HG02973 (cell line): ENCODE measurements at regions not wholly inside any gene's neighbourhood (a gene's known extent, or its start where the extent isn't known, plus 50 kb on each side); places are given as distances from the start of the nearest gene placed in this dataset.

Source experiments
- ATAC-seq: cut with Tn5 transposase; IDR thresholded peaks from one replicate; pipeline ENCODE4 v1.9.1; 2021; ENCODE audit warnings: moderate library complexity; ENCODE audit not compliant: unreplicated experiment

DNA sequence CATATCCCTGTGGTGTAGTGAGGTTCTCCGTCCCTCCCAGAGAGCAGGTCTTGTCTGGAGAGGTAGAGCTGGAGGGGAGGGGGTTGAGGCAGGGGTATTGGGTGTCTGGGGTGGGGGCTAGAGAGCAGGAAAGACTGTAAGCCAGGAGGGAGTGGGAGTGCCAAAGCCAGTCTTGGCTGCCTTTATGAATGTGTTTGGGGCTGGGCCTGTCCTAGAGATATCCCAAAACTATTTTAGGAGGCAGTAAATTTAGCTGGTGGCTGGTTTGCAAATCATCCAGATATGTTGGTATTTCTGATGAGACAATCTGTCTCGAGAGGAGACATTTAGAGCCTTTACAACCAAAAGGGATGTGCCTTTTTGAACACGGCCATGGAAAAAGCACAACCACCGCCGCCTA, 166.6 kb downstream of the TLE3 start:
- ATAC-seq, result no peak

DNA sequence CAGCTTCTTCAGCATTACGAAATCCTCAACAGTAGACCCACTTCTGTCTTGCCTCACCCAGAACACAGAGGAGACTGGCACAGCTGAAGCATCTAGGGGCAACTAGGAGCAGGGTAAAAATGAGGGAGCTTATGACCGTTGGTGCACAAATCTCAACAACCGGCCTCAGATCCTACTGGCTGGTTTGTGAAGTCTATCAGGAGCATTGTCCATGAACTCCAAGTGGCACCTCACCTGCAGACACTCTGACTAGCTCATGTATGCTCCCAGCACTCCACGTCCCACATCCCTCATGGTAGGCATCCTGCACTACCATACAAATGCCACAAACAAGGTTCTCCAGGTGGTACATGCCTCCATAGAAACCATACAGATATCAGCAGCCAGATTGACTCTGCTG, 163.1 kb downstream of the TLE3 start:
- ATAC-seq, result no peak

DNA sequence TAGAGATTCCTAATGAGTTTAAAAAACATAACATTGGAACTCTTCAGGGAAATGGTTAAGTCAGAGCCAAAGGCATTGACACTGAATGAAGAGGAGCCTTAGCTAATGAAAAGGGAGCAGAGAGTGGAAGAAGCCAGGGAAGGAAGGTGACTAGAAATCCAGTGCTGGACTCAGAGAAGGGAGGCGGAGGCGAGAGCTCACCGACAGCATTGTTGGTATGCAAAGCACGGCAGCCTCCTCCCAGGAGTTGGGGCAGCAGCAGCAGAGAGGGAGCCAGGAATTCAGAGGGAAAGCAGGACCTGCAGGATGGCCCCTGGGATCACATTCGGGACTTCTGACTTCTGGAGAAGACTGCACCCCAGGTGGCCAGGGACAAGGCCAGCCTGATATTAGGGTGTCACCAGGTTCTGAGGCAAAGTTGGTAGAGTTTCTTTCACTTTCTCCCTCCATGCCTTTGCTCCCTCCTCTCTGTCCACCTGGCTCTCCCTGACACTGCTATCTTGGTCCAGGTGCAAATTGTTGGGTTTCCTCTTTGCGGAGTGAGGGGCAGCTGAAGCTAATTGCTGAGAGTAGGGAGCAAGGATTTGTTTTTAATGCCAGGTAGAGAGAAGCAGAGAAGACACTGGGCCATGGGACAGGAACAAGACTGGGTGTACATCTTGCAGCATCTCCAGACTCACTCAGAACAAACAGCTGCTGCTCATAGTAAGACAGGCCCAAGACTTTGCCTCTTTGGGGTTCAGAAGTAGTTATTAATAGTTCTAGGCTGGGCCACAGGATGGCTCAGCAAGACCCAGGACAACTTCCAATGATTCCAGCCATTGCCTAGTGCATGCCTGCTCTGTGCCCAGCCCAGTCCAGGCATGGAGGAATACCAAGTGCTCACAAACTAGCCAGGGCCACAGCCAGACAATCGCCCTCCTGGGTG, 157.9 kb downstream of the TLE3 start:
- ATAC-seq, result no peak

DNA sequence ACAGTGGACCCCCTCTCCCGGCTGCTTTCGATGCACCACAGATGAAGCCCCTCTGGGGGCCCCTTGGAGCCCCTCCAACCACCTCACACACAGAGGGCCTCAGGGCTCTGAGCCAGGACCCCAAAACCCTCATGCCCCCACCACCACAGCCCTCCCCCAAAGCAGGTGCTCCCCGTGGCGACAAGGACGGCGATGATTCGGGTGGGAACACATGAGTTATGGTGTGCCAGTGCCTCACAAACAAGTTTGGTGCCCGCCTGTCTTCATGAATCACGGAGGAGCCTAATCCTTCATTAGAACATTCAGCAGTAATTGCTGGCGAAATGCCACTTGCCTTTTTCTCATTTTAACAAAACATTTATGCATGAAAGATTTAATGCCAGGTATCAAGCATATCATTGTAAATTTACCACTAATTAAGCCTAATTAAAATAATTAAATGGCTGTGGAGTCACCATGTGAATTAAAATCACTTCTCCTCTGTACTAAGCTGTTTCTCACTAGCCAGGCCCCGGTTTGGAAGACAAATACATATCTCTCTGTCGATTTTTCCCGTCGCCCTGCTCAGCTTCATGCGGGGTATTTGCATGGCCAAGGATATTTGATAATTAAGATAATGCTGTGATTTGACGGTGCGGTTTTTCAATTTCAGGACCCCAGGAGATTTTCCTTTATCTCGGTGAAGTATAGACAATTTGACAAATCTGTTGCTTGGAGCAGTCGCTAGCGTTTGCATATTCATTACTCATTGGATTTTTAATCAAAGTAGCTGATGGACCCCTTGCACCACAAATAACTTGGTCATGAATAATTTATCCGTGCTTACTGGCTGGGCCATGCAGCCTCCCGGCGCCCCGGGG, 157.0 kb downstream of the TLE3 start:
- no peak for ATAC-seq

DNA sequence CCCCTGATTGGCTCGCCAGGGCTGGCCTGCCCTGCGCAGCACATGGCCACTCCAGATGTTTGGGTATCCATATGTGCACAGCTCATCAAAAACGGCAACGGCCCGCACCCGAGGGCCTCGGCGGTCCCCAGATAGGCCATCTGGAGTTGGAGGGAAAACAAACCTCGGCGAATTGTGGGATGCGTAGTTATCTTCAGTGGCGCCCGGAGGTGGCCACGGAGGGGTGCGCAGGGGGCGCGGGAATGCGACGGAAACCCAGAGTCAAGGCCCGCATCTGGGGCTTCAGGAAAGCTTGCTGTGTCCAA, 156.5 kb downstream of the TLE3 start:
- ATAC-seq, result no peak

DNA sequence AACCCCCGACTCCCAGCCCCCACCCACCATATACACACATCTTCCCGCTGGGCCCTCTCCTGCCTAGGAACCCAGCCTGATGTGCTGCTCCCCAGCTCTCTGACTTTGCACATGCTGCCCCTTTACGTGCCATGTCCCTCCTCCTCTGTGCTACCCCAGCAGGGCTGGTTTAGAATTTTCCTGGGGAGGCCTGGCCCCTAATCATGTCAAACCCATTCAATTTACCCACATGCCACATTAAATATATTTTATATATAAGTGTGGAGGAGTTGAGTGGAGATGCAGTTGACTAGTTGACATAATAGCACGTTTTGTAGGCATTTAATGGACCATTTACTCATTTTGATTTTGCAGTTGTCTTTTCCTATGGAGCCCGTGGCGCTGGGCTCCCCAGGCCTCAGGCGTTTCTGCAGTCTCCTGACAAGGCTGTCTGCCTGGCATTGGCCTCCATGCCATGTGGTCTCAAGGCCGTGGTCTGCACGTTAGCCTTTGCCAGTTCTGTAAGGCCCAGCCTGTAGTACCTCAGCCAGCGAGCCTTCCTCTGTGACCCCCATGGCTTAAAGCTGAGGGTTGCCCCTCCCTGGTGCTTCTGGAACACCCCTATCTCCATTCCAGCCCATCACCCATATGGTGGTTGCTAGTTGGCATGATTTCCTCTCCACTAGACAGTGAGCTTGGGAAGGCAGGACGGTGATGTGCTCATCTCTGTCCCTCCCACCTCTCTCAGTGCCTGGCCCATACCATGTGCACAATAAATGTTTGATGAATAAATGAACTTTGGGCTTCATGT, 155.8 kb downstream of the TLE3 start:
- no peak for ATAC-seq

DNA sequence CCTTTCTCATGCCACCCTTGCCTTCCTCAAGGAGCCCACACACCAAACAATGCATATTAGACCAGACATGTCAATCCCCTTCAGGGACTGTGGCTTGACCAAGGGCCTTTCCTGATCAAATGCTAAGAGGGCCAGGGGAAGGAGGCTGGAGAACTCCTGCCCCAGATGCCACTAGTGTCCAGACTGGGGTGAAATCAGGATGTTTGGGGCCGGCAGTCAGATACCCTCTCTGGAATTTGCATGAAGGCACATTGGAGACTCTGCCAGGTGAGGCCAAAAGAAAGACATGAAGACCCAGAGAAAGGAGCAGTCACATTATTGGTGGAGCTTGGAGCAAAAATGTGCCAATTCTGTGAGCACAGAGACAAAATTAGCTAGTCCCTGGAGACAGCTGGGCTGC, 154.1 kb downstream of the TLE3 start:
- no peak for ATAC-seq

DNA sequence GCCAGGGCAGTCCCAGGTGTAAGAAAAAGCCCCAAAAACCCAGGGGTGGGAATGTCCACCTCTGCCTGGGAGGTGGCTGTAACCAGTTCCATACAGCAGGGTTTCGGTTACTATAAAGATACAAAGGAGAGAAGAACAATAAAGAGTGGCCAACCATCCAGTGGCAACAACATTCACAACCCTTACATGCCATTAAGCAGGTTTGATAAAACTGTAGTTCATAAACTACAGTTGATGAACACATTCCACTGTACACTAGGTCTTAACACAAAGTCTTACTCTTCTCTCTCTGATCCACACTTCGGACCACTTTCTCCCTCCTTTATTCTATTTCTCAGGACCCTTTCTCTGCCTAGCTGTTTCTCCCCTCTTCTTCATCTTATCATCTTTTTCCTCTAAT, 152.0 kb downstream of the TLE3 start:
- no peak for ATAC-seq

DNA sequence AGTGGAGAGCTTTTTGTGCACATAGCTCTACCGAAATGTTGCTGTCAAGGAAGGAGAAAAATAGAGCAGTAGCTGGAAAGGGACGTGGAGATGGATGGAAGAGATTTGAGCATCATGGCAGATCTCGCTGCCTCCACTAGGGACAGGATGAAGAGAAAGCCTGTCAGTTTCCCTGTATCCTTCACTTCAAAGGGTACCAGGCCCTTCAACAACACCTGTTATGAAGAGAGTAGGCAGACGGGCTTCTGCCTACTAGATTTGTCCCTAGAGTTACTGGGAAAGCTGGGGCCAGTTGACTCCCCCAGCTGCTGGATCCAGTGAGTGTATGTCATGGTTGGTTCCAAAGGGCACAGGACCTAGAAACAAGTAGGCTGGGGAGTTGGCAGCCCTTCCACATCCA, 150.8 kb downstream of the TLE3 start:
- ATAC-seq, result no peak

DNA sequence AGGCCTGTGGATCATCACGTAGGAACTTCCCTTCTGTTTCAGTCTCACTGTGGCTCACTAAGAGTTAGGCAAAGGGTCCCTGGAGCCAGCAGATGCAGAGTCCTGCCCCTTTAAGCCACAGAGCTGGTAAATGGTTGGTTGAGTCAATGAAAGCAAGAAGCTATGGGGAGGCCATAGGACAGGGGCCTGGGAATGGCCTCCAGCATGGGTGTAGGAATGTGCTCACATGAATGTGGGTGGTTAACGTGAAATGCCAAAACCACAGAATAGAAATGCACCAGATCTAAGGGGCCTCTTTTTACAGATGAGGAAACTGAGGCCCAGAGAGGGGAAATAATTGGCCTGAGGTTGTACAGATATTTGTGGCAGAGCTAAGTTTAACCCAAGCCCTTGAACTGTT, 150.3 kb downstream of the TLE3 start:
- ATAC-seq, result no peak

DNA sequence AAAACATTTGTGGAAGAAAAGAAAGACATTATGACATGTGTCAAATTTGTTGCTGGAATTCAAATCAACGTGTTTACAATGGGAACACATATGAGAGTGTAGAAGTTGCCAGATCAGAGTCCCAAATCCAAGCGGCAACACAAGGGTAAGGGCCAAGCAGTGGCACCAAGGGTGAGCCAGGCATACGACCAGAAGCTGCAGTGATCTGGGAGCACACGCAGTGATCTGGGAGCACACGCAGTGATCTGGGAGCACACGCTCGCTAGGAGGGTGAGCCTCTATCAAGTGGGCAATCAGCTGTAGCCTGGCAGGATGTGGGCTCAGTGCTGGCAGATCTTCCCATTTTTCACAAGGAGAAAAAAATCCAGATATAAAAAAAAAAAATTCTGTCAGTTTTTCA, 148.2 kb downstream of the TLE3 start:
- ATAC-seq, result no peak

DNA sequence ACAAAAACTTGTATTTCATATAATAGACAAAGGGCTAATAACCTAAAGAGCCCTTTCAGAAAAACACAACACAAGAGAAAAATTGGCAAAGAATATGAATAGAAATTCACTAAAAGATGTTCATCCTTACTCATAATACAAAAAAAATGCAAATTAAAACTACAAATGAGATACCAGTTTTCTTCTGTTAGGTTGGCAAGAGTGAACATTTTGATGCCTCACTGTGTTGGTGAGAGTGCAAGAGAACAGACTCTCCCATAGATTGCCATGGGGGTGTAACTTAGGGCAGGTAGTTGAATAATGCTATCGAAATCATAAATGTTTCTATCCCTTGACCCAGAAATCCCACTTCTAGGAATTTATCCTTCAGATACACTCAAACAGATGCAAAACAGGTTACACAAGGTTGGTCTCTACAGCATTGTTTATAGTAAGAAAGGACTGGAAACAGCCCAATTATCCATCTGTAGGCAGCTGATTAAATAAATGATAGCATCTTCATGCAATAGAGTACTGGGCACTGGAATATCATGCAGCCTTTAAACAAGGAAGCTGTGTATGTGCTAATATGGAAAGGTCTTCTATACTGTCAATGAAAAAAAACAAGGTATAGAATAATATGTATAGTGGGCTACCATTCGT, 146.3 kb downstream of the TLE3 start:
- ATAC-seq, result no peak

DNA sequence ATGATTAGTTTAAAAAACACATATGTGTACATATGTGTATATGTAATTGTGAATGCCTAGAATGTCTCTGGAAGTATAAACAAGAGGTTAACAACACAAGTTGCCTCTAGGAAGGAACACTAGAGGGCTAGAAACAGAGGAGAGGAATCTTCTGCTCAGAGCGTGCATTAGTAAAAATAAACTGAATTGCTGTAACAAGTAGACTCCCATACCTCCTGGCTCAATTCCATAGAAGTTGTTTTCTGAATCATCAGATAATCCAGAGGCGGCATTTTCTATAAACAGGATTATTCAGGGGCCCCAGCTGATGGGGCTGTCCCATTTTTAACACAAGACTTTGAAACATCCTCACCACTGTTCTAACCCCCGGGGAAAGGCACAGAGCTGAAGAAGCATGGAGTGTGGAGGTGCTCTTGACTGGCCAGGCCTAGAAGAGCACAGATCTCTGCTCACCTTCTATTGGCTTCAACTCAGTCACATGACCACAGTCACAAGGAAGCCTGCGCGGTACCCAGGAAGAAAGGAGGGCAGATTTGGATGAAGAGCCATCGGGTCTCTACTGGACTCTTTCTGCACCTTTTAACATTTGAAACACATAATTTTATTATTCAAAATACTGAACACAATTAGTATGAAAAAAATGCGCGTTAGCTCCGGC, 145.7 kb downstream of the TLE3 start:
- ATAC-seq, result no peak

DNA sequence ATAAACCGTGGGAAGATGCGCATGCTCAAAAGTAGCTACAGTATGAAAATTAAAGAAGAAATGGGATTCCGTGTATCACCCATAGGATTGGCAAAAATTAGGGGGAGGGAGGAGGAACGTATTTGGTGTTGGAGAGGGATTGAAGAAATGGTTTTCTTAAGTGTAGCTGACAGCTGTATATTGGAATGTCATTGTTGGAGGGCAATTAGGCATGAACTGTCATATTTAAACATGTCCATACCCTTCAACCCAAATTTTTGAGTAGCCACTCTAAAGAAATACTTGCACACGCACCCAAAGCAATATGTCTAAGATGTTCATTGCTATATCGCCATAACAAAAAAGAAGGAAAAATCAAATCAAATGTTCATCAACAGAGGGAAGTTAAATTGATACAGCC, 144.7 kb downstream of the TLE3 start:
- no peak for ATAC-seq

DNA sequence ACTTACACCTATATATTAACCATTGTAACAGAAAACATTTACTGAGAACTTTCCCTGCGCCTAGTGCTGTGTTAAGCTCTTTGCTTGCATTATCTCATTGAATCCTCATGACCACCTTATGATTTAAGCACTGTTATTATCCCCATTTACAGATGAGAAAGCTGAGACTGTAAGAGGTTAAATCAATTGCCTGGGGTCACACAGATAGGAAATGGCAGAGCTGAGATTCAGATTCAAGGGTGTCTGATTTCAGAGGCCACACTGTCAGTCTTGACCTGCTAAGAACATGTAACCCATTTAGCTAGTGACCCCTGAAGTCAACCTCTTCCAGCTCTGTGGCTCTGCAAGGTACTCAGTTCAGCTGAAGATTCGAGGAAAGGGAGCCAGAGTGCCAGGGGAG, 143.9 kb downstream of the TLE3 start:
- ATAC-seq, result no peak

DNA sequence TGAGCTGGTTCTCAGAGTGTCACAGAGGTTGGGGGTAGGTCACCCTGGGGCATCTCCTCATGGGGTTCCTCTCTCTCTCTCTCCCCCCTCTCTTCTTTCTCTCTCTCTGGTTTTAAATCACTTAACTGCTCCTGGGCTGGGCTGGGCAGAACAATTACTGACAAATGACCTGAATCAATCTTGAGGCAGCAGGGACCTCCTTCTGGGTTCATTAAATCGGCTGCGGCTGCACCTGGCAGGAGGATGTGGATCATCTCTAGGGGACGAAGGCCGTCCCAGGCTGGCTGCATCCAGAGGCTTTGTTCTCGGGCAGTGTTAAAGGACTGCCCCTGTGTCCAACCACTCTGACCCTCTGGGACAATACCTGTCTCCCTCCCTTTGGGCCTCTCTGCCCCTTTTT, 143.1 kb downstream of the TLE3 start:
- no peak for ATAC-seq

DNA sequence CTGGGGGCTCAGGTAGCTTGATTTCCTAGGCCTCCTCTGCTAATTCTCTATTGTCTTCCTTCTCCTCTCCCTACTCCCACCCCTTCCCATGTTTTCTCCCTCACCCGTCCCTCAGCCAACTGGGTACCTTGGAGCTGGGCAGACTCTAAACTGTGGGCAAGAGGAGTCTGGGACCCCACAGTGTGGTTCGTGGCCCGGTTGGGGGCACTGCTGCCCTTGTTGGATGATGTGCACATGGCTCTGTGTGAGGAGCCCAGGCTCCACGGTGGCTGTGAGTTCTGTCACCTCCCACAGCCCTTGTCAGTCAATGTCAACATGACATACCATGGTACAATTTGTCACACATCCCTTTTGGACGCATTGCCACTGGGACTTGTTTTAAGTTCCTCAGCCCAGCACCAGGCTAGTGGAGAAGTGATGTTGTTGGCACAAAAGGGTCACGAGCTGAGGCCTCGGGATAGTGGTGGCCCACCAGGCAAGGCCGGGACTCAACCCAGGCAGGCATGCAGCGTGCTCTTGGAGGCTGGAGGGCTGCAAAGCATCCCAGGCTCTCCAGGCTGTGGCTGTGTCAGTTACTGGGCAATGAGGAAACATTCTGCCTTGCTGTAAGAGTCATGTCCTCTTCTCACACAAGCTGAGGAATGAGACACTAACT, 142.3 kb downstream of the TLE3 start:
- ATAC-seq, result no peak

DNA sequence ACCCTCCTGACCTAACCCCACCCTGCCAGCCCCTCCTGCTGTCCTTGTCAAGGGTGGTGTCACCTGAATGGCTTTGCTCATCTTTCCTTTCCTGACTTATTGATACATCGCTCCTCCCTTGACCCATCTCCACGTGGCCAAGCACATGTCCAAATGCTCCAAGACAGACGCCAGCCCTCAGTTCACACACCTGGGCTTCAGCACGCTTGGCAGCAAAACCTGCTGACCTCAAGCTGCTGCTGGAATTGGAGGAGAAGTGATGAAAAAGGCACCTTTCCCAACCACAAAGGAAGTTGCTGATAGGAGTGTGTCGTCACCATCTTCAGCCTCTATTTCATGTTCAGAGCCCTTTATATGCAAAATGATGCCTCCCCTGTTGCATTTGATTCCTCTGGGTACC, 141.3 kb downstream of the TLE3 start:
- ATAC-seq, result no peak

DNA sequence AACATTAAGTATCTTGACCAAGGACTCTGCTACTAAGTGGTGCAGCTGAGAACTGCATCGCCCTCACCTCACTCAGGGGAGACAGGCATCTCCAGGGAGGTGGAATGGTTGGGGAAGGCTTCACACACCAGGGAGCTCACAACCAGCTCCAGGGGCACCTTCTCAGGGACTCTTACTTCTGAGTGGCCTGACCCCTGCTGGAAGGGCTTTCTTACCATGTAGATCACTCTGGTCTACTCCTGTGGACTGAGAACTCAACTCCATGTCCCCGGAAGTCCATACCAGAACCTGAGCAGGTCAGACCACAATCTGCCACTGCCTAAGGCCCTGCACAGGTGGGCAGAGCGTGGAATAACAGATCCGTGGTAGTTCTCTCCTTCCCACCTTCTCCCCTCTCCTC, 140.5 kb downstream of the TLE3 start:
- no peak for ATAC-seq

DNA sequence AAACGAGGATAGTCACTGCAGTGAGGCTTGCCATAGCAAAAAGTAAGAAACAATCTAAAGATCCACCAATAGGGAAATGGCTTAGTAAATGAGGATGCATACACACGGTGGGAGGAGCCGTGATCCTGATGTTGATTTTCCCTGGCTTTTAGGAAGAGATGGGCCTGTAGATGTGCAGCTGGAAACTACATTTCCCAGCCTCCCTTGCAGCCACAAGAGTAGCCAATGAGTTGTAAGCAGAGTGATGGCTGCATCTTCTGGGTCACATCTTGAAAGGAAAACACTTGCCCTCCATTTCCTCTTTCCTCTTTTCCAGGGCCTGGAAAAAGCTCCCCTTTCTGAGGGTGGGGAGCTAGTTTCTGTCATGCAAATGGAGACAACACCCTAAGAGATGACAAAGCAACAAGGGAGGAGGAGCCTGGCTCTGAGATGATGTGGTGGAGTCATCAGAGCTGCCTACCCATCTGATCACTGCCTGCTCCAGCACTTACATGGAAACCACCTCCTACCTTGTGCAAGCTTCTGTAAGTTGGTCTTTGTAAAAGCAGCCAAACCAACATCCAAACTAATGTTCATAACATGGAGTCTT, 139.1 kb downstream of the TLE3 start:
- ATAC-seq, result no peak
